WTC11 (cell line): ENCODE measurements at regions not wholly inside any gene's neighbourhood (a gene's known extent, or its start where the extent isn't known, plus 50 kb on each side); places are given as distances from the start of the nearest gene placed in this dataset.
A peak's percentile ranks its signal among the peaks of the same experiment; 100 is the strongest.

Experiments
- ATAC-seq: fragments of 200-7000 bp; cut with Tn5 transposase; 2 replicates; pipeline ENCODE4 v1.10.0; 2021; ENCODE audit warnings: mild to moderate bottlenecking, moderate library complexity
- CTCF ChIA-PET: fragments of 300-600 bp; sonication (Branson Sonifier 250); formaldehyde crosslinking; loops from one replicate; lab custom pipeline; 2021; ENCODE audit warnings: antibody characterized with exemption; lab: Charles Lee
- POLR2A ChIA-PET: fragments of 350-600 bp; sonication (Branson Sonifier 250); formaldehyde crosslinking; loops from one replicate; lab custom pipeline; 2021; ENCODE audit warnings: antibody characterized with exemption; lab: Charles Lee
- DNase-seq: peaks from one replicate; pipeline ENCODE4 v3.0.0; 2021; ENCODE audit warnings: low spot score
- H3K27ac Mint-ChIP-seq: 2 replicates; pipeline ENCODE4 v1.8.0; 2021; ENCODE audit warnings: mixed read lengths
- H3K27me3 Mint-ChIP-seq: 2 replicates; pipeline ENCODE4 v1.8.0; 2021; ENCODE audit warnings: low read depth, mild to moderate bottlenecking, moderate library complexity, mixed read lengths
- H3K36me3 Mint-ChIP-seq: 2 replicates; pipeline ENCODE4 v1.8.0; 2021; ENCODE audit warnings: mixed read lengths
- H3K4me1 Mint-ChIP-seq: 2 replicates; pipeline ENCODE4 v1.8.0; 2022; ENCODE audit warnings: mixed read lengths
- H3K4me3 Mint-ChIP-seq: 2 replicates; pipeline ENCODE4 v1.8.0; 2021; ENCODE audit warnings: mild to moderate bottlenecking, moderate library complexity, mixed read lengths
- H3K9me3 Mint-ChIP-seq: 2 replicates; pipeline ENCODE4 v1.8.0; 2021; ENCODE audit warnings: mixed read lengths
- CREB1 ChIP-seq: sonication (generic); formaldehyde crosslinking; IDR thresholded peaks from 2 replicates; pipeline ENCODE4 v1.8.0; 2023; ENCODE audit warnings: mild to moderate bottlenecking, missing genetic modification reagents
- GABPB1 ChIP-seq: sonication (generic); formaldehyde crosslinking; IDR thresholded peaks from 2 replicates; pipeline ENCODE4 v1.8.1; 2023; ENCODE audit warnings: mild to moderate bottlenecking, missing genetic modification reagents
- GRHL2 ChIP-seq: fragments of 250-450 bp; sonication (Bioruptor Pico); IDR thresholded peaks from 2 replicates; pipeline ENCODE4 v1.8.0; 2022; ENCODE audit warnings: mild to moderate bottlenecking, moderate library complexity; ENCODE audit not compliant: insufficient replicate concordance, severe bottlenecking
- NFYB ChIP-seq: sonication (generic); formaldehyde crosslinking; conservative IDR thresholded peaks from 2 replicates; pipeline ENCODE4 v1.8.0; 2022; ENCODE audit warnings: low read depth, missing genetic modification reagents
- NR2C2 ChIP-seq: sonication (generic); formaldehyde crosslinking; IDR thresholded peaks from 2 replicates; pipeline ENCODE4 v1.8.0; 2022; ENCODE audit warnings: mild to moderate bottlenecking, missing genetic modification reagents
- NR3C1 ChIP-seq: sonication (generic); formaldehyde crosslinking; conservative IDR thresholded peaks from 2 replicates; pipeline ENCODE4 v1.8.1; 2023; ENCODE audit warnings: low read depth, mild to moderate bottlenecking, missing genetic modification reagents
- ZNF121 ChIP-seq: sonication (generic); formaldehyde crosslinking; IDR thresholded peaks from 2 replicates; pipeline ENCODE4 v1.8.0; 2023; ENCODE audit warnings: missing genetic modification reagents
- ZNF317 ChIP-seq: sonication (generic); formaldehyde crosslinking; IDR thresholded peaks from 2 replicates; pipeline ENCODE4 v1.8.1; 2023; ENCODE audit warnings: low read depth, mild to moderate bottlenecking, moderate library complexity, missing genetic modification reagents, borderline replicate concordance
- ZNF396 ChIP-seq: fragments of 250-450 bp; sonication (Bioruptor Pico); IDR thresholded peaks from 2 replicates; pipeline ENCODE4 v1.8.0; 2021; ENCODE audit warnings: mild to moderate bottlenecking, moderate library complexity, borderline replicate concordance
- TF ChIP-seq, protein P1 (sequence below): fragments of 250-450 bp; sonication (Bioruptor Pico); IDR thresholded peaks from 2 replicates; pipeline ENCODE4 v2.1.2; 2022; ENCODE audit warnings: mild to moderate bottlenecking, moderate library complexity
- TF ChIP-seq, protein P2 (sequence below): sonication (generic); formaldehyde crosslinking; IDR thresholded peaks from 2 replicates; pipeline ENCODE4 v1.8.1; 2023; ENCODE audit warnings: mild to moderate bottlenecking, missing genetic modification reagents, moderate library complexity
- TF ChIP-seq, protein P3 (sequence below): sonication (generic); formaldehyde crosslinking; conservative IDR thresholded peaks from 2 replicates; pipeline ENCODE4 v1.8.1; 2022; ENCODE audit warnings: mild to moderate bottlenecking, missing genetic modification reagents
- TF ChIP-seq, protein P4 (sequence below): sonication (generic); formaldehyde crosslinking; IDR thresholded peaks from 2 replicates; pipeline ENCODE4 v1.8.1; 2022; ENCODE audit warnings: low read depth, missing genetic modification reagents, borderline replicate concordance
- TF ChIP-seq, protein P5 (sequence below): fragments of 250-450 bp; sonication (Bioruptor Pico); IDR thresholded peaks from 2 replicates; pipeline ENCODE4 v1.9.0; 2021; ENCODE audit warnings: mild to moderate bottlenecking
- TF ChIP-seq, protein P6 (sequence below): sonication (generic); formaldehyde crosslinking; IDR thresholded peaks from 2 replicates; pipeline ENCODE4 v1.8.1; 2023; ENCODE audit warnings: mild to moderate bottlenecking, moderate library complexity, missing genetic modification reagents
- TF ChIP-seq, protein P7 (sequence below): sonication (generic); formaldehyde crosslinking; IDR thresholded peaks from 2 replicates; pipeline ENCODE4 v1.8.1; 2023; ENCODE audit warnings: mild to moderate bottlenecking, missing genetic modification reagents, borderline replicate concordance
- TF ChIP-seq, protein P8 (sequence below): fragments of 250-450 bp; sonication (Bioruptor Pico); IDR thresholded peaks from 2 replicates; pipeline ENCODE4 v1.9.0; 2021; ENCODE audit warnings: mild to moderate bottlenecking

DNA sequence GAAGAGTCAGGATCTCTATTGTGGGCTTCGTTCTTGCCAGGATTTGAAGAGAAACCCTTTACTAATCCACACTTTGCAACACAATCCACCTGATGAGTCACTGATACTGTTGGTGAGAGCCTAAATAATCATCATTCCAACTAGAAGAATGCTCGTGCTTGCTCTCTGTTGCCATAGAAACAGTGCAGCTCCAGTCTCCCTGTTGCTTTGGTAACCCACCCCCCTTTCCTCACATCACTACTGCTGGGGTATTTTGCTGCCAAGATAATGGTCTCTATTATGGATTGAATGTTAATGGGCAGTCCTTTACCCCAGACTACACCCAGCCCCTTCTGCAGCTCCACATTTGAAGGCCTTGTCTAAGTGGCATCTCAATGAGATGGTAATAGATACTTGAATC is 190.4 kb downstream of the ABCC12 start:
- POLR2A ChIA-PET = no interaction called here
- peak; percentile 85 for ATAC-seq
- Mint-ChIP-seq H3K4me3 (no peak overlapping the region), H3K27ac (peak overlapping the region; percentile 80), H3K4me1 (peaks cover 20% of the 10 kb centered on the region), H3K36me3 (no peaks in the 10 kb centered on the region), H3K9me3 (no peaks in the 10 kb centered on the region), H3K27me3 (no peaks in the 10 kb centered on the region)
- no peak for TF ChIP-seq GABPB1
- no peak for TF ChIP-seq ZNF396 (CRISPR knock-in tag)
- TF ChIP-seq NR3C1 (CRISPR knock-in tag) = no peak
- TF ChIP-seq, protein P1, sequence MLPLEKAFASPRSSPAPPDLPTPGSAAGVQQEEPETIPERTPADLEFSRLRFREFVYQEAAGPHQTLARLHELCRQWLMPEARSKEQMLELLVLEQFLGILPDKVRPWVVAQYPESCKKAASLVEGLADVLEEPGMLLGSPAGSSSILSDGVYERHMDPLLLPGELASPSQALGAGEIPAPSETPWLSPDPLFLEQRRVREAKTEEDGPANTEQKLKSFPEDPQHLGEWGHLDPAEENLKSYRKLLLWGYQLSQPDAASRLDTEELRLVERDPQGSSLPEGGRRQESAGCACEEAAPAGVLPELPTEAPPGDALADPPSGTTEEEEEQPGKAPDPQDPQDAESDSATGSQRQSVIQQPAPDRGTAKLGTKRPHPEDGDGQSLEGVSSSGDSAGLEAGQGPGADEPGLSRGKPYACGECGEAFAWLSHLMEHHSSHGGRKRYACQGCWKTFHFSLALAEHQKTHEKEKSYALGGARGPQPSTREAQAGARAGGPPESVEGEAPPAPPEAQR (CRISPR knock-in tag) = no peak
- TF ChIP-seq, protein P2, sequence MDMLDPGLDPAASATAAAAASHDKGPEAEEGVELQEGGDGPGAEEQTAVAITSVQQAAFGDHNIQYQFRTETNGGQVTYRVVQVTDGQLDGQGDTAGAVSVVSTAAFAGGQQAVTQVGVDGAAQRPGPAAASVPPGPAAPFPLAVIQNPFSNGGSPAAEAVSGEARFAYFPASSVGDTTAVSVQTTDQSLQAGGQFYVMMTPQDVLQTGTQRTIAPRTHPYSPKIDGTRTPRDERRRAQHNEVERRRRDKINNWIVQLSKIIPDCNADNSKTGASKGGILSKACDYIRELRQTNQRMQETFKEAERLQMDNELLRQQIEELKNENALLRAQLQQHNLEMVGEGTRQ (CRISPR knock-in tag) = no peak
- CTCF ChIA-PET = interaction anchor here (1.0 to 1.7 kb wide), 2 partner anchors 12 to 88 kb away, joined by 3 to 5 read pairs; no protein-coding TSS in a partner anchor
- DNase-seq = no peak

DNA sequence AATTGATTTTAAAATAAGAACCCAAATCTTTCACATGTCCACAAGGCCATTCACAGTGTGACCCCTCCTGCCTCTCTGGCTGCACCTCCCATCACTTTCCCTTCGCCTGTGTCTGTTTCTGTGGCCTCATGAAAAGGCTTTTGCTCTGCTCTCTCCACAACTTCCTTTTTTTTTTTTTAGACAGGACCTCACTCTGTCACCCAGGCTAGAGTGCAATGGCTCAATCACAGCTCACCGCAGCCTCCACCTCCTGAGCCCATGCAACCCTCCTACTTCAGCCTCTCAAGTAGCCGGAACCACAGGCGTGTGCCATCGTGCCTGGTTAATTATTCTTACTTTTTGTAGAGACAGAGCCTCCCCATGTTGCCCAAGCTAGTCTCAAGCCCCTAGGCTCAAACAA is 197.1 kb downstream of the ABCC12 start:
- ChIA-PET POLR2A (no interaction called here), CTCF (no interaction called here)
- ATAC-seq (no peak), DNase-seq (no peak)
- H3K27ac Mint-ChIP-seq = no peak overlapping the region
- TF ChIP-seq, protein P3, sequence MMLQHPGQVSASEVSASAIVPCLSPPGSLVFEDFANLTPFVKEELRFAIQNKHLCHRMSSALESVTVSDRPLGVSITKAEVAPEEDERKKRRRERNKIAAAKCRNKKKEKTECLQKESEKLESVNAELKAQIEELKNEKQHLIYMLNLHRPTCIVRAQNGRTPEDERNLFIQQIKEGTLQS (CRISPR knock-in tag) = no peak
- no peak for TF ChIP-seq GRHL2 (CRISPR knock-in tag)
- TF ChIP-seq, protein P4, sequence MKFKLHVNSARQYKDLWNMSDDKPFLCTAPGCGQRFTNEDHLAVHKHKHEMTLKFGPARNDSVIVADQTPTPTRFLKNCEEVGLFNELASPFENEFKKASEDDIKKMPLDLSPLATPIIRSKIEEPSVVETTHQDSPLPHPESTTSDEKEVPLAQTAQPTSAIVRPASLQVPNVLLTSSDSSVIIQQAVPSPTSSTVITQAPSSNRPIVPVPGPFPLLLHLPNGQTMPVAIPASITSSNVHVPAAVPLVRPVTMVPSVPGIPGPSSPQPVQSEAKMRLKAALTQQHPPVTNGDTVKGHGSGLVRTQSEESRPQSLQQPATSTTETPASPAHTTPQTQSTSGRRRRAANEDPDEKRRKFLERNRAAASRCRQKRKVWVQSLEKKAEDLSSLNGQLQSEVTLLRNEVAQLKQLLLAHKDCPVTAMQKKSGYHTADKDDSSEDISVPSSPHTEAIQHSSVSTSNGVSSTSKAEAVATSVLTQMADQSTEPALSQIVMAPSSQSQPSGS (CRISPR knock-in tag) = no peak
- TF ChIP-seq, protein P5, sequence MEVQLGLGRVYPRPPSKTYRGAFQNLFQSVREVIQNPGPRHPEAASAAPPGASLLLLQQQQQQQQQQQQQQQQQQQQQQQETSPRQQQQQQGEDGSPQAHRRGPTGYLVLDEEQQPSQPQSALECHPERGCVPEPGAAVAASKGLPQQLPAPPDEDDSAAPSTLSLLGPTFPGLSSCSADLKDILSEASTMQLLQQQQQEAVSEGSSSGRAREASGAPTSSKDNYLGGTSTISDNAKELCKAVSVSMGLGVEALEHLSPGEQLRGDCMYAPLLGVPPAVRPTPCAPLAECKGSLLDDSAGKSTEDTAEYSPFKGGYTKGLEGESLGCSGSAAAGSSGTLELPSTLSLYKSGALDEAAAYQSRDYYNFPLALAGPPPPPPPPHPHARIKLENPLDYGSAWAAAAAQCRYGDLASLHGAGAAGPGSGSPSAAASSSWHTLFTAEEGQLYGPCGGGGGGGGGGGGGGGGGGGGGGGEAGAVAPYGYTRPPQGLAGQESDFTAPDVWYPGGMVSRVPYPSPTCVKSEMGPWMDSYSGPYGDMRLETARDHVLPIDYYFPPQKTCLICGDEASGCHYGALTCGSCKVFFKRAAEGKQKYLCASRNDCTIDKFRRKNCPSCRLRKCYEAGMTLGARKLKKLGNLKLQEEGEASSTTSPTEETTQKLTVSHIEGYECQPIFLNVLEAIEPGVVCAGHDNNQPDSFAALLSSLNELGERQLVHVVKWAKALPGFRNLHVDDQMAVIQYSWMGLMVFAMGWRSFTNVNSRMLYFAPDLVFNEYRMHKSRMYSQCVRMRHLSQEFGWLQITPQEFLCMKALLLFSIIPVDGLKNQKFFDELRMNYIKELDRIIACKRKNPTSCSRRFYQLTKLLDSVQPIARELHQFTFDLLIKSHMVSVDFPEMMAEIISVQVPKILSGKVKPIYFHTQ (CRISPR knock-in tag) = no peak
- TF ChIP-seq NFYB = no peak
- TF ChIP-seq ZNF121 = no peak
- TF ChIP-seq, protein P6, sequence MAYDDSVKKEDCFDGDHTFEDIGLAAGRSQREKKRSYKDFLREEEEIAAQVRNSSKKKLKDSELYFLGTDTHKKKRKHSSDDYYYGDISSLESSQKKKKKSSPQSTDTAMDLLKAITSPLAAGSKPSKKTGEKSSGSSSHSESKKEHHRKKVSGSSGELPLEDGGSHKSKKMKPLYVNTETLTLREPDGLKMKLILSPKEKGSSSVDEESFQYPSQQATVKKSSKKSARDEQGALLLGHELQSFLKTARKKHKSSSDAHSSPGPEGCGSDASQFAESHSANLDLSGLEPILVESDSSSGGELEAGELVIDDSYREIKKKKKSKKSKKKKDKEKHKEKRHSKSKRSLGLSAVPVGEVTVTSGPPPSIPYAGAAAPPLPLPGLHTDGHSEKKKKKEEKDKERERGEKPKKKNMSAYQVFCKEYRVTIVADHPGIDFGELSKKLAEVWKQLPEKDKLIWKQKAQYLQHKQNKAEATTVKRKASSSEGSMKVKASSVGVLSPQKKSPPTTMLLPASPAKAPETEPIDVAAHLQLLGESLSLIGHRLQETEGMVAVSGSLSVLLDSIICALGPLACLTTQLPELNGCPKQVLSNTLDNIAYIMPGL (CRISPR knock-in tag) = no peak
- no peak for TF ChIP-seq ZNF317 (CRISPR knock-in tag)
- no peaks in the 10 kb centered on the region for H3K36me3 Mint-ChIP-seq
- no peaks in the 10 kb centered on the region for H3K27me3 Mint-ChIP-seq
- H3K9me3 Mint-ChIP-seq = no peaks in the 10 kb centered on the region
- H3K4me1 Mint-ChIP-seq = peaks cover 9% of the 10 kb centered on the region
- H3K4me3 Mint-ChIP-seq = no peak overlapping the region

DNA sequence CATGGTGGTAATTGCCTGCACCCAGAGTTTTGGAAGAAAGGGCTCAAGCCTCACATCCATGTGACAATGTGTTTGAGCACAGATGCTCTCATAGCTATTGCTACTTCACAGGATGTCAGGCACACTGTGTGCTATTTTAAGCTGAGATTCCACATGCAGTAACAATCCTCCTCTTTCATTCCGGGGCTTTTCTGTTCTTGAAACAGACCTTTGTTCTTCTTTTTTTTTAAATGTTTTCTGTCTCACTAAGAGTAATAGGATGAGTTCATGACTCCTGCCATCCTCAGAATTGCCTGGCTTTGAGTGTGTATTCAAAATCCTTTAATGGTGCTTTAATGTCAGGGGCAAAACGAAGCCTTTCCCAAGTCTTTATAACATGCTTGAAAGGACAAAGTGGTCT is 198.9 kb downstream of the ABCC12 start:
- ATAC-seq = no peak
- Mint-ChIP-seq H3K4me1 (peaks cover 9% of the 10 kb centered on the region), H3K4me3 (no peak overlapping the region), H3K9me3 (no peaks in the 10 kb centered on the region), H3K36me3 (no peaks in the 10 kb centered on the region), H3K27ac (no peak overlapping the region), H3K27me3 (no peaks in the 10 kb centered on the region)
- no peak for DNase-seq
- ChIA-PET POLR2A (no interaction called here), CTCF (no interaction called here)
- TF ChIP-seq ZNF121 (no peak), NR2C2 (CRISPR knock-in tag) (no peak), CREB1 (CRISPR knock-in tag) (no peak)
- TF ChIP-seq, protein P7, sequence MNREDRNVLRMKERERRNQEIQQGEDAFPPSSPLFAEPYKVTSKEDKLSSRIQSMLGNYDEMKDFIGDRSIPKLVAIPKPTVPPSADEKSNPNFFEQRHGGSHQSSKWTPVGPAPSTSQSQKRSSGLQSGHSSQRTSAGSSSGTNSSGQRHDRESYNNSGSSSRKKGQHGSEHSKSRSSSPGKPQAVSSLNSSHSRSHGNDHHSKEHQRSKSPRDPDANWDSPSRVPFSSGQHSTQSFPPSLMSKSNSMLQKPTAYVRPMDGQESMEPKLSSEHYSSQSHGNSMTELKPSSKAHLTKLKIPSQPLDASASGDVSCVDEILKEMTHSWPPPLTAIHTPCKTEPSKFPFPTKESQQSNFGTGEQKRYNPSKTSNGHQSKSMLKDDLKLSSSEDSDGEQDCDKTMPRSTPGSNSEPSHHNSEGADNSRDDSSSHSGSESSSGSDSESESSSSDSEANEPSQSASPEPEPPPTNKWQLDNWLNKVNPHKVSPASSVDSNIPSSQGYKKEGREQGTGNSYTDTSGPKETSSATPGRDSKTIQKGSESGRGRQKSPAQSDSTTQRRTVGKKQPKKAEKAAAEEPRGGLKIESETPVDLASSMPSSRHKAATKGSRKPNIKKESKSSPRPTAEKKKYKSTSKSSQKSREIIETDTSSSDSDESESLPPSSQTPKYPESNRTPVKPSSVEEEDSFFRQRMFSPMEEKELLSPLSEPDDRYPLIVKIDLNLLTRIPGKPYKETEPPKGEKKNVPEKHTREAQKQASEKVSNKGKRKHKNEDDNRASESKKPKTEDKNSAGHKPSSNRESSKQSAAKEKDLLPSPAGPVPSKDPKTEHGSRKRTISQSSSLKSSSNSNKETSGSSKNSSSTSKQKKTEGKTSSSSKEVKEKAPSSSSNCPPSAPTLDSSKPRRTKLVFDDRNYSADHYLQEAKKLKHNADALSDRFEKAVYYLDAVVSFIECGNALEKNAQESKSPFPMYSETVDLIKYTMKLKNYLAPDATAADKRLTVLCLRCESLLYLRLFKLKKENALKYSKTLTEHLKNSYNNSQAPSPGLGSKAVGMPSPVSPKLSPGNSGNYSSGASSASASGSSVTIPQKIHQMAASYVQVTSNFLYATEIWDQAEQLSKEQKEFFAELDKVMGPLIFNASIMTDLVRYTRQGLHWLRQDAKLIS (CRISPR knock-in tag) = no peak
- TF ChIP-seq, protein P8, sequence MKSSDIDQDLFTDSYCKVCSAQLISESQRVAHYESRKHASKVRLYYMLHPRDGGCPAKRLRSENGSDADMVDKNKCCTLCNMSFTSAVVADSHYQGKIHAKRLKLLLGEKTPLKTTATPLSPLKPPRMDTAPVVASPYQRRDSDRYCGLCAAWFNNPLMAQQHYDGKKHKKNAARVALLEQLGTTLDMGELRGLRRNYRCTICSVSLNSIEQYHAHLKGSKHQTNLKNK (CRISPR knock-in tag) = no peak
